Stimulated activated CD8-positive, alpha-beta memory T cell treated with anti-CD3 and anti-CD28 coated beads, Interleukin-7, amount 100 ng/mL, for 1 hour (primary cell): ENCODE measurements at regions not wholly inside any gene's neighbourhood (a gene's known extent, or its start where the extent isn't known, plus 50 kb on each side); places are given as distances from the start of the nearest gene placed in this dataset.
"Not testable (repeated sequence)": the region's sequence is repeated elsewhere in the genome, so short reads cannot be mapped to it uniquely, and the experiment has no call there.

ENCODE experiments used
- DNase-seq, 2 donors: peaks; one replicate each; pipeline ENCODE4 v3.0.0-alpha.2; 2020; ENCODE audit warnings: low read depth in 2 of 2

GRCh38 chrX:22534643-22535042, 261.9 kb downstream of the CBLL2 start:
- no peak for DNase-seq

DNA sequence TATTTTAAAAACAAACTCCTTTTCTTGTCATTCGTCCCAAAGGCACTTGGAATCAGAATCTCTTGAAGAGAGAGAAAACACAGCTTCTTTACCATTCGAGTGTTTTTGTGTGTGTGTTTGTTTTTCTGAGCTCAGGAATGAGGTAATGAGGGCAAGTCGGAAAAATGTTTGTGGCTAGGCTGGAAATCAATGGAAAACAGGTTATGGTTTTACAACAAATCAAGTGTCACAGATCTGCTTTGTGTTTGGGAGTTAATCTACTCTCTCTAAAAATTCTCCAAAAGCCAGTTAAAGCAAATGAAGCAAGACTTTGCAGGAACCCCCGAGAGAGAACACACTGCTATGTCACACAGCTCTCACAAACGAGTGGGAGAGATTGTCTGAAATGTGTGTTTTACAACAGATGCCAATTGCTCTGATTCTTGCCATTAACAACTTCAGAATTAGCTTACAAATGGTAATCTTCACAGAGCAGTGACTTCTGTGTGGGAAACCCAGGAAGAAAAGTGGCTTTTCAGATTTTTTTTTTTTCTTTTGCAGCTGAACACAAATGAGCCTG, 264.1 kb downstream of the CBLL2 start:
- no peak for DNase-seq

- no peak for DNase-seq
Observed at GRCh38 chrX:22538580-22538979, 265.9 kb downstream of the CBLL2 start.

DNA sequence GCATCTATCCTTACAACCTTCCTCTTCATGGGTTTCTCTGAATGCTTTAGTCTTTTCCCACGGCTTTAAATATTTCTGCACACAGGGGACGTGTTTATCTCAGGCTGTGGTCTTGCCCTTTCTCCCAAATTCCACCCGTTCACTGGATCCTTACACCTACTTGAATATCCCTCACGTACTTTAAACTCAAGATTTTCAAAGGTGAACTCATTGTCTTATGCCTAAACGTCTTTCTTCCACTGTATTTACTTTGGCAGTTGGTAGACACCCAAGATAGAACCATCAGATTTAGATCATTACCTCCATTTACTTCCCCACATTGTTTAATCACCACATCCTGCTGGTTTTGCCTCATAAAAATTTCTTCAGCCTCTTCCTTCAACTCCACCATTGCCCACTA, 269.2 kb downstream of the CBLL2 start:
- DNase-seq: no peak

- no peak for DNase-seq
Observed at GRCh38 chrX:22542641-22543040, 269.9 kb downstream of the CBLL2 start.

GRCh38 chrX:22559506-22559905, 286.8 kb downstream of the CBLL2 start:
- DNase-seq: no peak

DNA sequence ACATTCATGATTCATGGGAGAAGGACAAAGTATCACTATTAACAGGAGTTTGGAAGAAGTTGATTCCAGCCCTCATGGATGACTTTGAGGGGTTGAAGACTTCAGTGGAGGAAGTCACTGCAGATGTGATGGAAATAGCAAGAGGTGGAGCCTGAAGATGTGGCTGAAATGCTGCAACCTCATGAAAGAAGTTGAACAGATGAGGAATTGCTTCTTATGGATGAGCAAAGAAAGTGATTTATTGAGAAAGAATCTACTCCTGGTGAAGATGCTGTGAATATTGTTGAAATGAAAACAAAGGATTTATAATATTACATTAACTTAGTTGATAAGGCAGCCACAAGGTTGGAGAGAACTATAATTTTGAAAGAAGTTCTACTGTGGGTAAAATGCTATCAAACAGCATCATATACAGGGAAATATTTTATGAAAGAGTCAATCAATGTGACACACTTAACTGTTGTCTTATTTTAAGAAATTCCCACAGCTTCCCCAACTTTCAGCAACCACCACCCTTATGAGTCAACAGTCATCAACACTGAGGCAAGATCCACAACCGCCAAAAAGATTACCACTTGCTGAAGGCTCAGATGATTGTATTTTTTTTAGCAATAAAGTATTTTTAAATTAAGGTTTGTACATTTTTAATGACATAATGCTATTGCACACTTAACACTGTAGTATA, 302.6 kb downstream of the CBLL2 start:
- no peak for DNase-seq

GRCh38 chrX:22577181-22577580, 304.5 kb downstream of the CBLL2 start:
- DNase-seq: no peak

- no peak for DNase-seq
Observed at GRCh38 chrX:22585831-22586230, 313.1 kb downstream of the CBLL2 start.

DNA sequence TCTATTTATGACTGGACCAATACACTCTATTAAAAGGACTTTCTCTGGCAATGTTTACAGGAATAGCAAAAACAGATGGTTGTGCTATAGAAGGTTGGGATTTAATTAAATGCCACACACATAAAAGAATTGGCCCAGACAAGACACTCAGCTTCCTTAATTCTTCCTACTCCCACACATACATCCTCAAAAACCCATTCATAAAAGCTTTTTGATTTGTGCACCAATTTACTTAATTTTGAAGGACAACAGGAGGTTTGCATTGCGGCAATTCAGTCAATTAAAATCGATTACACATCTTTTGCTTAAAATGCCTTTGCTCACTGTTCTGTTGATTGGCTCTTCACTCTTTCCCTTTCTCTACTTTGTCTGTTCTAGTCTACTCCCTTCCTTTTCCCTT, 317.1 kb downstream of the CBLL2 start:
- DNase-seq: no peak

DNA sequence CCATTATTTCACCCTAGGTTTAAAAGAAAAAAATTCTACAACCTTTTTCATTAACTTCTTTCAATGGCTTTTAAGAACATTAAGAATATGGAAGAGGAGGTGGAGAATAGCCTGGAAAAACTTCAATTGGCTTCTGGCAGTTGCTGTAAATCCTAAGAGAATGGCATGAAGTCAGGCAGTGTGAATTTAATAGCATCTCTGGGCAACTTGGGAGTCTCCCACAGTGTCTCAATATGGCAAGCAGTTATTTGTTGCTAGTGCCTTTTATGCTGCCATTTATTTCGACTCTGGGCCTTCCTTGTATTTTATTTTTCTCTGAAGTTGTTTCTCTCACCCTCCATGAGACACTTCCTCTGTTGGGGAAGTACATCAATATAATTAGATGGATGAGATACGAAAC, 322.1 kb downstream of the CBLL2 start:
- DNase-seq: no peak

- no peak for DNase-seq
Observed at GRCh38 chrX:22603060-22603459, 330.3 kb downstream of the CBLL2 start.

DNA sequence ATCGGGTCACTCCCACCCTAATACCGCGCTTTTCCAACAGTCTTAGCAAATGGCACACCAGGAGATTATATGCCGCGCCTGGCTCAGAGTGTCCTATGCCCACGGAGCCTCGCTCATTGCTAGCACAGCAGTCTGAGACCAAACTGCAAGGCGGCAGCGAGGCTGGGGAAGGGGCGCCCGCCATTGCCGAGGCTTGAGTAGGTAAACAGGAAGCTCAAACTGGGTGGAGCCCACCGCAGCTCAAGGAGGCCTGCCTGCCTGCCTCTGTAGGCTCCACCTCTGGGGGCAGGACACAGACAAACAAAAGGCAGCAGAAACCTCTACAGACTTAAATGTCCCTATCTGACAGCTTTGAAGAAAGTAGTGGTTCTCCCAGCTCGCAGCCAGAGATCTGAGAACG, 336.7 kb downstream of the CBLL2 start:
- not testable (repeated sequence) for DNase-seq

GRCh38 chrX:22616867-22617266, 344.2 kb downstream of the CBLL2 start:
- no peak for DNase-seq

GRCh38 chrX:22627576-22627975, 354.9 kb downstream of the CBLL2 start:
- no peak for DNase-seq

- DNase-seq: no peak
Observed at GRCh38 chrX:22628275-22628674, 355.6 kb downstream of the CBLL2 start.

DNA sequence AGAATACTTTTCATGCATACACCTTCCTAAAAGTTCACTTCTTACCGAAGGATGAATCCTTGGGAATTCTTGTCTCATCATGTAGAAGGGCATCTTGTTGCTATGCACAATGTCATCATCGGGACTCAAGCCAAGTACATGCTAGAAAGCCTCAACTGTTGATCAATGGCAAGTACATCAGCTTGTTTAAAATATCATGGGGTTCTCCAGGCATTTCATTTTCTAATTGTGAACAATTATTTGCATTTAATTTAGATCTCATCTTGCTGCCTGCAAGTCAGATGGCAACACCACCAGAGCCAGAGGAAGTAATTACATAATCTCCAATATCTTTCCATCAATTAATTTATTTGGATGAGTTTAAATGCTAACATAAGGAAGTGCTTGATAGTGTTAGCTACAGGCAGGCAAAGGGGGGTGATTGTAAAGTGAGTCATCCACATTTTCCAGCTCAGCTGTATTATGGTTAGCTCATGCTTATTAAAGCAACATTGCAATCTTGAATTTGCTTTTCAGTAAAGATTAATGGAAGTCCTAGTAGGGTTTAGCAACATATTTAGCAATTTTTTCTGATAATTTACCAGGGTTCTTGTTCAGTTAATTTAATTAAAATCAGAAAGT, 356.5 kb downstream of the CBLL2 start:
- no peak for DNase-seq

DNA sequence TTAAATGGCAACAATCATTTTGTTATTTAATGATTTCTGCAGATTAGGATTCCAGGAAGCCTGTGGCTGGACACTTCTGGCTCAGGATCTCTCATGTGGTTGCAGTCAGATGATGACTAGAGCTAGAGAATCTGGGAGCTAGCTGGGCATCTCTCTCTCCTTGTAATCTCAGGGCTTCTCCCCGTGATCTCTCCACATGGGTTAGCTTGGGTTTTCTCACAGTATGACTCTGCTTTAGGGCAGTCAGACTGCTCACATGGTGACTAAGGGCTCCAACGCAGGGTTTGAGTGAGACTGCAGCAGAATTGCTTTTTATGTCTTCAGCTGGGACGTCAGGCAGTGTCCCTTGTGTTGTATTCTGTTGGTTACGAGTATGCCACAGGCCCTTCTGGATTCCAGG, 361.4 kb downstream of the CBLL2 start:
- DNase-seq: no peak

DNA sequence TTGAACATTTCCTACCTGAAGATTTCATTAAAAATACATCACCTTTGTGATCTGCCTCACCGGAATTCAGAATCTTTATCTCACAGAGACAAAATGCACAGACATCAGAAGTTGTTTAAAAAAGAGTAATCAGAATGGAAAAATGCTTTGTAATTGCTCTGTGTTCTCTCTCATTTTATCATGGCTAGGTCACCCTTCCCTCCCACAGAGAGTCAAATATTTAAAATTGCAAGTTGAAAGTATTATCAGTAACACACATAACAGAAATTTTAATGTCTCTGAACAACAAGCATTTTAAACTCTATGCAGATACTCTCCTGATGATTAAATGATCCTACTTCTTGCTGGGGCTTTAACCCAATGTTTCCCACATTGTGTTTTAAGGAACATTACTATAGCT, 362.0 kb downstream of the CBLL2 start:
- no peak for DNase-seq

DNA sequence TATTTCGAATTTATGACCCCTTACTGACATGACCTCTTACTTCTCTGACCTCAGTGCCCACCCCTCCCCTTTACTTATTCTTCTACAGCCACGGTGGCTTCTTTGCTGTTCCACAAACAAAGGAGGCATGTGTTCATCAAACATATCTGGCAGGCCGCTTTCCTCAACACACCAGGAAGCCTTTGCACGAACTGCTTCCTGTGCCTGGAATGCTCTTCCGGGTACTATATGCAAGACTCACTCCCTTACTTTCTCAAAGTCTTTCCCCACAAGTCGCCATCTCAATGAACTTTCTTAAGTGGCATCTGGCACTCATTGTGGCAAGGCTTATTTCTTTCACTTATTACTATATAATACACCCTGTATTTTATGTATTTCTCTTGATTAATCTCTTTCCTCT, 351.5 kb upstream of the DDX53 start:
- DNase-seq: no peak

DNA sequence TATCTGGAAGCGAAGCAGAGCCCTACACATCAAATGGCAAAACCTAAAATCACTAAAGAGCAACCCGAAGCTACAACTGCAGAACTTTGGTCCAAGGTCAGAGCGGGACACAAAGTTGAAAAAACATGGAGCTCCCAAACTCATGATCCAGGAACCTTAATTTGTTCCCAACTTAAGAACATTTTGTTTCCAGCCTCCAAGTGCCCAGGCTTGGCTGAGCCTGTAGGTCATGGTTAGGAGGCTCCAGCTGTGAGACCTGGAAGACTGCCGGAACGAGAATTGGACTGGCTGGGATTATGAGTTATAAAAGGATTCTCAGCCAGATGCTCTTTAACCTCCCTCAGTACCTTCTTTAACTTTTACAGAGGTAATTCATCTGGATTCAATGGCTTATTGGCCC, 349.1 kb upstream of the DDX53 start:
- DNase-seq: no peak

GRCh38 chrX:22652596-22652995, 347.2 kb upstream of the DDX53 start:
- no peak for DNase-seq

- DNase-seq: no peak
Observed at GRCh38 chrX:22660756-22661155, 339.0 kb upstream of the DDX53 start.

DNA sequence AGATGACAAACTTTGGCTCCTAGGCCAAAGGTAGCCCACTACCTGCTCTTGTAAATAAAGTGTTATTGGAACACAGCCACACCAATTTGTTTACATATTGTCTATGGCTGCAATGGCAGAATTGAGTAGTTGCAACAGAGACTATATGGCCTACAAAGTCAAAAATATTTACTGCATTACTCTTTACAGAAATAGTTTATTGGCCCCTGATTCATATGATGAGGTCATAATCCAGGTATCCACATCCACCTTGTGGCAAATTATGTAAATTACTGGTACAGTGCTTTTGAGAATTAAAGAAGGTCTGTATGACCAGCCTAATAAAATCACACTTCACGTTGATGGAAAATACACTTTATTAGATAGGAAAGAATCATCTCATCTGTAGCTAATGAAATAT, 337.0 kb upstream of the DDX53 start:
- DNase-seq: no peak
